ENCODE measurements at regions not wholly inside any gene's neighbourhood (a gene's known extent, or its start where the extent isn't known, plus 50 kb on each side); places are given as distances from the start of the nearest gene placed in this dataset.

- Histone ChIP-seq H3K4me3 (no peak overlapping the region), H3K36me3 (ENCODE audit: low read depth) (no peaks in the 10 kb centered on the region), H3K9me3 (no peaks in the 10 kb centered on the region), H3K4me1 (ENCODE audit: low read depth) (no peaks in the 10 kb centered on the region)
- TF ChIP-seq, protein P1, sequence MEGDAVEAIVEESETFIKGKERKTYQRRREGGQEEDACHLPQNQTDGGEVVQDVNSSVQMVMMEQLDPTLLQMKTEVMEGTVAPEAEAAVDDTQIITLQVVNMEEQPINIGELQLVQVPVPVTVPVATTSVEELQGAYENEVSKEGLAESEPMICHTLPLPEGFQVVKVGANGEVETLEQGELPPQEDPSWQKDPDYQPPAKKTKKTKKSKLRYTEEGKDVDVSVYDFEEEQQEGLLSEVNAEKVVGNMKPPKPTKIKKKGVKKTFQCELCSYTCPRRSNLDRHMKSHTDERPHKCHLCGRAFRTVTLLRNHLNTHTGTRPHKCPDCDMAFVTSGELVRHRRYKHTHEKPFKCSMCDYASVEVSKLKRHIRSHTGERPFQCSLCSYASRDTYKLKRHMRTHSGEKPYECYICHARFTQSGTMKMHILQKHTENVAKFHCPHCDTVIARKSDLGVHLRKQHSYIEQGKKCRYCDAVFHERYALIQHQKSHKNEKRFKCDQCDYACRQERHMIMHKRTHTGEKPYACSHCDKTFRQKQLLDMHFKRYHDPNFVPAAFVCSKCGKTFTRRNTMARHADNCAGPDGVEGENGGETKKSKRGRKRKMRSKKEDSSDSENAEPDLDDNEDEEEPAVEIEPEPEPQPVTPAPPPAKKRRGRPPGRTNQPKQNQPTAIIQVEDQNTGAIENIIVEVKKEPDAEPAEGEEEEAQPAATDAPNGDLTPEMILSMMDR (IDR thresholded peaks at IDR 0.05): no peak
- DNase-seq (no peak), ATAC-seq (no peak)
- intact Hi-C loops (cut with DNase I, micrococcal nuclease): no loop called here
Measured at GRCh38 chr11:69940246-69940610, 121.0 kb upstream of the FGF3 start.

DNA sequence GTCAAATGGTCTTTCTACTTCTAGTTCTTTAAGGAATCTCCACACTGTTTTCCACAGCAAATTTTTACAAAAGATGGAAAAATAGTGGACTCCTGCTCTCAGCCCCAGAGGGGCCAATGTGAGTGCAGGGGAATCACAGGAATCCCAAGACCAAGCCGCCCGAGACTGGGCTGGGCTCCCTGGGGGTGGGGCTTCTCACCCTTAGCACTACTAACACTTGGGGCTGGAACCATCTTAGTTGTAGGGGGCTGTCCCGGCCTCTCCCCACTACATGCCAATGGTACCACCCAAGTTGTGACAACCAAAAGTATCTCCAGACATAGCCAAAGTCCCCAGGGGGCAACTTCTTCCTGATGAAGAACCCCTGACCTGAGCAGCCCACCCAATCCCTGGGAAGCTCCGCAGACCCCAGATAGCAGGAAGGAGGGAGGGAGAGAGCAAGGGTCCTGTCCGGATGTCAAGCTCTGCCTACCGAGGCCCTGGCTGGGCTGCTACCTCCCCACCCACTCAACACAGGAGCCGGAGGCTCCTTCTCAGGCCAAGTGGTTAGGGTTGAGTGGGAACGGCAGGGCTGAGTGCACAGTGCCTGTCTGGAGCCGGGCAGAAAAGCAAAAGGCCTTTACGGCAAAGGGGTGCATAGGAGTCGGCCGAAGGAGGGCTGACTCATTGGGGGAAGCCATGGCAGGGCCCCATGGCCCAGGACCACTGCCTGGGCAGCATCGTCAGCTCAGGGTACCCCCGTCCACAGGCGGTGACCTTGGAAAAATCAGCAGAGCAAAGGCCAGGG lies 122.5 kb upstream of the FGF3 start:
- H3K9me3 ChIP-seq: no peaks in the 10 kb centered on the region
- no peaks in the 10 kb centered on the region for H3K36me3 ChIP-seq (ENCODE audit: low read depth)
- H3K4me1 ChIP-seq (ENCODE audit: low read depth): no peaks in the 10 kb centered on the region
- no peak overlapping the region for H3K4me3 ChIP-seq
- DNase-seq: peak in 1 of 3 donors; percentile 5
- TF ChIP-seq, protein P1 (IDR thresholded peaks at IDR 0.05): no peak
- no peak for ATAC-seq
- intact Hi-C loops (cut with DNase I, micrococcal nuclease): no loop called here

DNA sequence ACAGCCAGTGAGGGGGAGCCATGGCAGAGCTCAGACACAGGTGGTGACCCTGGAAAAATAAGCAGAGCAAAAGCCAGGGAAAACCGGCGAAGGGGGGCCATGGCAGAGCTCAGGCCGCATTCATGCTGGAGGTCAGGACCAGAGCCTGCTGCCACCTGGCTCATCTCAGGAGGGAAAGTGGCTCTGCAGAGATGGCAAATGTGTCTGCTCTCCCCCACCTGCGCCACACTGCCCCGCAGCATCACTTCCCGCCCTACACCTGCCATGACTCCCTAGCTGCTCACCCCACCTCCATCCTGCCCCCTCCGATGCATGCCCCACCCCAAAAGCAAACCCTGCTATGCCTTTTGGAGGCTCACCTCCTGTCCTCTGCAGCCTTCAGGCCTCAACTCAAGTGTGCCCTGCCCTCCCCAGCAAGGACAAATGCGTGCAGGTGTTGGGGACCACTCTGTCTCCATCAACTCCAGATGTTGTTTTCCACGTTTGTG lies 123.2 kb upstream of the FGF3 start:
- Histone ChIP-seq H3K9me3 (no peaks in the 10 kb centered on the region), H3K4me1 (ENCODE audit: low read depth) (no peaks in the 10 kb centered on the region), H3K4me3 (no peak overlapping the region), H3K36me3 (ENCODE audit: low read depth) (no peaks in the 10 kb centered on the region)
- DNase-seq: peak in 1 of 3 donors; percentile 15
- intact Hi-C loops (cut with DNase I, micrococcal nuclease): no loop called here
- TF ChIP-seq, protein P1 (IDR thresholded peaks at IDR 0.05): no peak
- ATAC-seq: no peak

GRCh38 chr11:69943066-69943465 lies 123.8 kb upstream of the FGF3 start:
- TF ChIP-seq, protein P1 (IDR thresholded peaks at IDR 0.05): no peak
- DNase-seq (peak; percentile 10 to 44 (median 23)), ATAC-seq (peak; percentile 64)
- no peak overlapping the region for H3K4me3 ChIP-seq
- H3K9me3 ChIP-seq: no peaks in the 10 kb centered on the region
- H3K36me3 ChIP-seq (ENCODE audit: low read depth): no peaks in the 10 kb centered on the region
- no peaks in the 10 kb centered on the region for H3K4me1 ChIP-seq (ENCODE audit: low read depth)
- intact Hi-C loops (cut with DNase I, micrococcal nuclease): no loop called here

DNA sequence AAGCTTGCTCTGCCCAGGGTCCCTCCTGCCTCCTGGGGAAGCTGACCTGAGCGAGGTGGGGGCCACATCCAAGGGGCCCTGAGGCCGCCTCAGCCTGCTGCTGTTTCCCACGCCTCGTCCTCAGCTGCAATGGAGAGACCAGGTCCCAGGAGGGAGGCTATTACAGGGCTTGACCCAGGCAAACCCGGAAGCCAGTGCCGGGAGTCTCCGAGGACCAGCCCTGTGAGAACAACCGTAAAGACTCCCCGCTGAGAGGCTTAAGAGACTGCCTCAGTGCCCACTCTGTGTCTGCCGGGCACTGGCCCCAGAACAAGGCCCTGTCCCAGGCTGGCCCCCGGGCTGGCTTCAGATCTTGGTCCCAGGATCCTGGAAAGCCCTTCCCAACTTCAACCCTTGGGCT lies 124.3 kb upstream of the FGF3 start:
- no peaks in the 10 kb centered on the region for H3K36me3 ChIP-seq (ENCODE audit: low read depth)
- peak in 2 of 3 donors; percentile 11 to 25 for DNase-seq
- H3K9me3 ChIP-seq: no peaks in the 10 kb centered on the region
- intact Hi-C loops (cut with DNase I, micrococcal nuclease): no loop called here
- TF ChIP-seq, protein P1 (IDR thresholded peaks at IDR 0.05): no peak
- no peak overlapping the region for H3K4me3 ChIP-seq
- no peak for ATAC-seq
- H3K4me1 ChIP-seq (ENCODE audit: low read depth): peaks cover 4% of the 10 kb centered on the region

All from mucosa of descending colon (tissue), 3 donors.